ENCODE measurements at regions not wholly inside any gene's neighbourhood (a gene's known extent, or its start where the extent isn't known, plus 50 kb on each side); places are given as distances from the start of the nearest gene placed in this dataset.
A peak's percentile ranks its signal among the peaks of the same experiment; 100 is the strongest.

DNA sequence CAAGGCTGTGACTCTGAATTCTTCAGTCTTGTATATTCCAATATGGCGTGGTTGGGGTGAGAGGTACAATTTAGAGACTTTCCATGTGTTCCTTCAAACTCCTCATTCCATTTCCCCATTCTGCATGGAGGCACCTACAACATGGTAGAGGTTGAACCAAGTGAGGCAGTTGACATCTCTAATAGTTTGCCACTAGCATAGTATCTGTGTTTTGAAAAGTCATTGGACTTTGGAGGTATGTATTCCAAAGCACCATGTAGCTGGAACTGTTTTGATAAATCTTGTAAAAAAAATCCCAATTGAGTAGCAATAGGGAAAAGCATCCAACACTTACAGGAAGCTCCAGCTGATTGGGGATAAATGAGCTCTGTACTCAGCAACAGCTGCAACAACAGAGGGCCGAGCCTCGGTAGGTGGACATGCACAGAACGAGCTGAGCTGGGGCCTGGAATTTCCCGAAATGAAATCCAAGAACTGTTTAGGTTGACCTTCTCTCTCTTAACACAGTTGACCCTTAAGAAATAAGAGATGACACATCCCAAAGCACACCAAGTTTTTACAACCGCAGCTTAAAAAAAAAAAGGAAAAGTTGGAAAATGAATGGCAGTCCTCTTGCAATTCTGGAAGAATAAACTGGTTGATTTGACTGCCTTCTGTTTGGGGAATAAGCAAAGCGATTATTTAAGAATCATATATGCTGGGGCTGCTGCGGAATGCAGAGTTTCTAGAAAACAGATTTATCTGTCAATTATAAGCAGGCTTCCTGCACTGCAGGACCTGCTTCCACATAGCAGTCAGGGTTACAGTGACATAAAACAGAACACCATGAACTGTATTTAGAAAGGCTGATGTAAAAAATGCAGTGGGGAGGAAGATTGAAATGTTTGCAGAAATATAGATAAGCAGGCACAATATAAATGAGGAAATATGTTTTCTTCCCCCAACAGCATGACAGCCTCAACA lies 194.6 kb upstream of the KRR1 start:
- no peak overlapping the region for H3K4me3 ChIP-seq (ENCODE audit: insufficient read depth, low read depth, low read length)
- POLR2A ChIA-PET (ENCODE audit: unreplicated experiment) = interaction anchor here (0.6 to 1.2 kb wide), 6 partner anchors 11 to 325 kb away, joined by 3 to 7 read pairs (median 4); partner anchors contain the start of gene PHLDA1
- TF ChIP-seq MAZ (IDR thresholded peaks at IDR 0.05; ENCODE audit: borderline replicate concordance, low read depth, low read length) = no peak; the same call in 1 of the 2 replicates
- TF ChIP-seq BHLHE40 (IDR thresholded peaks at IDR 0.05; ENCODE audit: low read depth, low read length) = peak; percentile 63
- no peak; the same call in 1 of the 2 replicates for TF ChIP-seq CHD1 (IDR thresholded peaks at IDR 0.05; ENCODE audit: low read depth, low read length)
- TF ChIP-seq POLR2A (IDR thresholded peaks at IDR 0.05; ENCODE audit: low read depth, low read length) = no peak
- TF ChIP-seq CEBPB (IDR thresholded peaks at IDR 0.05; ENCODE audit: low read depth, low read length) = peak; percentile 71
- TF ChIP-seq, protein P1, sequence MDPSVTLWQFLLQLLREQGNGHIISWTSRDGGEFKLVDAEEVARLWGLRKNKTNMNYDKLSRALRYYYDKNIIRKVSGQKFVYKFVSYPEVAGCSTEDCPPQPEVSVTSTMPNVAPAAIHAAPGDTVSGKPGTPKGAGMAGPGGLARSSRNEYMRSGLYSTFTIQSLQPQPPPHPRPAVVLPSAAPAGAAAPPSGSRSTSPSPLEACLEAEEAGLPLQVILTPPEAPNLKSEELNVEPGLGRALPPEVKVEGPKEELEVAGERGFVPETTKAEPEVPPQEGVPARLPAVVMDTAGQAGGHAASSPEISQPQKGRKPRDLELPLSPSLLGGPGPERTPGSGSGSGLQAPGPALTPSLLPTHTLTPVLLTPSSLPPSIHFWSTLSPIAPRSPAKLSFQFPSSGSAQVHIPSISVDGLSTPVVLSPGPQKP (IDR thresholded peaks at IDR 0.05; ENCODE audit: borderline replicate concordance, low read depth, low read length) = no peak
- TF ChIP-seq RAD21 (IDR thresholded peaks at IDR 0.05; ENCODE audit: low read length) = peak; percentile 28; the same call in 1 of the 2 replicates
- TF ChIP-seq NFE2L2 (IDR thresholded peaks at IDR 0.05; ENCODE audit: low read depth, low read length) = no peak
- TF ChIP-seq FOS (IDR thresholded peaks at IDR 0.05; ENCODE audit: low read depth, low read length) = peak; percentile 79; the same call in 1 of the 2 replicates
- peak; percentile 20; the same call in 1 of the 2 replicates for TF ChIP-seq SMC3 (IDR thresholded peaks at IDR 0.05; ENCODE audit: low read depth, low read length)
- TF ChIP-seq RCOR1 (IDR thresholded peaks at IDR 0.05; ENCODE audit: insufficient replicate concordance, low read length) = peak; percentile 90
- TF ChIP-seq, protein P2, sequence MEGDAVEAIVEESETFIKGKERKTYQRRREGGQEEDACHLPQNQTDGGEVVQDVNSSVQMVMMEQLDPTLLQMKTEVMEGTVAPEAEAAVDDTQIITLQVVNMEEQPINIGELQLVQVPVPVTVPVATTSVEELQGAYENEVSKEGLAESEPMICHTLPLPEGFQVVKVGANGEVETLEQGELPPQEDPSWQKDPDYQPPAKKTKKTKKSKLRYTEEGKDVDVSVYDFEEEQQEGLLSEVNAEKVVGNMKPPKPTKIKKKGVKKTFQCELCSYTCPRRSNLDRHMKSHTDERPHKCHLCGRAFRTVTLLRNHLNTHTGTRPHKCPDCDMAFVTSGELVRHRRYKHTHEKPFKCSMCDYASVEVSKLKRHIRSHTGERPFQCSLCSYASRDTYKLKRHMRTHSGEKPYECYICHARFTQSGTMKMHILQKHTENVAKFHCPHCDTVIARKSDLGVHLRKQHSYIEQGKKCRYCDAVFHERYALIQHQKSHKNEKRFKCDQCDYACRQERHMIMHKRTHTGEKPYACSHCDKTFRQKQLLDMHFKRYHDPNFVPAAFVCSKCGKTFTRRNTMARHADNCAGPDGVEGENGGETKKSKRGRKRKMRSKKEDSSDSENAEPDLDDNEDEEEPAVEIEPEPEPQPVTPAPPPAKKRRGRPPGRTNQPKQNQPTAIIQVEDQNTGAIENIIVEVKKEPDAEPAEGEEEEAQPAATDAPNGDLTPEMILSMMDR (conservative IDR thresholded peaks at IDR 0.05; ENCODE audit: low read depth, low read length) = no peak
- peak; percentile 62 for TF ChIP-seq RFX5 (IDR thresholded peaks at IDR 0.05; ENCODE audit: low read depth, low read length)
- TF ChIP-seq MAFK (IDR thresholded peaks at IDR 0.05; ENCODE audit: low read depth, low read length) = peak; percentile 39; the same call in 1 of the 2 replicates
- no peak for TF ChIP-seq MXI1 (IDR thresholded peaks at IDR 0.05; ENCODE audit: borderline replicate concordance, low read depth, low read length)

More for the DNA sequence above, 194.6 kb upstream of the KRR1 start:
- WGBS, 2 experiments (ENCODE audit: extremely low coverage in 2 of 2, insufficient read length in 1 of 2) = 0% methylated on average over 1 of the region's 8 CpGs; no CpG with 5 or more reads in 1 of the 2 experiments
- Histone ChIP-seq H3K4ac (ENCODE audit: low read depth, low read length) (peak overlapping the region; percentile 95), H3K14ac (replicated peaks; ENCODE audit: low read depth, low read length) (peak overlapping the region; percentile 84), H2AFZ (replicated peaks; ENCODE audit: low read length, poor library complexity) (no peak overlapping the region), H2AK9ac (replicated peaks; ENCODE audit: low read depth, low read length, poor library complexity) (no peak overlapping the region), H3K9me1 (ENCODE audit: insufficient read depth, low read length) (no peaks in the 10 kb centered on the region), H4K20me1 (ENCODE audit: insufficient read depth, low read length) (no peaks in the 10 kb centered on the region), H3K56ac (ENCODE audit: extremely low read depth, insufficient read depth, low read length) (peak overlapping the region; percentile 74), H4K5ac (ENCODE audit: low read depth, low read length) (peak overlapping the region; percentile 95), H2BK20ac (ENCODE audit: low read depth, low read length) (peak overlapping the region; percentile 93), H3K18ac (ENCODE audit: low read depth, low read length) (peak overlapping the region; percentile 98), H3K23ac (ENCODE audit: low read depth, low read length) (peak overlapping the region; percentile 51), H2BK15ac (ENCODE audit: low read depth, low read length) (peak overlapping the region; percentile 87), H3K27me3 (ENCODE audit: control insufficient read depth, insufficient read depth, low read length) (no peaks in the 10 kb centered on the region), H3K9me3 (ENCODE audit: control insufficient read depth, insufficient read depth, low read length) (no peaks in the 10 kb centered on the region), H3K79me1 (ENCODE audit: low read depth in 1 of 2, low read length in 2 of 2) (no peaks in the 10 kb centered on the region), H3K4me1 (ENCODE audit: control insufficient read depth, insufficient read depth, low read length) (peaks cover 8% of the 10 kb centered on the region), H2AK5ac (ENCODE audit: low read depth, low read length) (peak overlapping the region; percentile 87), H2BK5ac (ENCODE audit: low read depth, low read length, poor library complexity, severe bottlenecking) (peak overlapping the region; percentile 96), H3K27ac (ENCODE audit: insufficient read depth, low read length) (peak overlapping the region; percentile 93), H3K9ac (ENCODE audit: low read depth, low read length) (peak overlapping the region; percentile 29), H4K8ac (ENCODE audit: low read depth in 2 of 2, low read length in 2 of 2) (peak overlapping the region; percentile 75 to 94), H4K91ac (ENCODE audit: insufficient read depth, low read depth, low read length) (peak overlapping the region; percentile 90), H3K36me3 (ENCODE audit: control insufficient read depth, insufficient read depth, low read length) (no peaks in the 10 kb centered on the region), H2BK120ac (ENCODE audit: low read depth, low read length) (peak overlapping the region; percentile 94), H3K4me2 (ENCODE audit: low read depth, low read length) (peak overlapping the region; percentile 49)
- dilution Hi-C loops (cut with HindIII; ENCODE audit: low sequenced_read_pairs, unreplicated experiment) = no loop called here
- CTCF ChIA-PET = no interaction called here
- intact Hi-C loops (cut with micrococcal nuclease) = loop anchor here (2.0 kb wide), 2 partner anchors 19 to 319 kb away; no protein-coding TSS in a partner anchor
- ATAC-seq (ENCODE audit: low read depth) = peak; percentile 96
- DNase-seq = peak; percentile 100
- in situ Hi-C loops (cut with MboI; ENCODE audit: low sequenced_read_pairs) = no loop called here
- no TSS peak for BruUV-seq (replicated peaks)
